Left lung (tissue), 4 donors: ENCODE measurements at regions not wholly inside any gene's neighbourhood (a gene's known extent, or its start where the extent isn't known, plus 50 kb on each side); places are given as distances from the start of the nearest gene placed in this dataset.
A peak's percentile ranks its signal among the peaks of the same experiment; 100 is the strongest.

ENCODE experiments used
- ATAC-seq: fragments of 200-7000 bp; cut with Tn5 transposase; one replicate; pipeline ENCODE4 v1.9.1; 2020; ENCODE audit warnings: moderate library complexity
- DNase-seq, 4 donors: peaks; one replicate each; pipeline ENCODE4 v3.0.0-alpha.2; 2013 to 2020
- H3K27ac ChIP-seq, 2 donors: fragments of 200-600 bp; sonication (generic) in 1 of 2; one replicate each; pipeline versions ENCODE4 v1.5.0 to v1.8.0; 2020 to 2021
- H3K27me3 ChIP-seq, 2 donors: fragments of 200-600 bp; sonication (generic) in 1 of 2; one replicate each; pipeline versions ENCODE4 v1.5.0 to v1.8.0; 2020 to 2021
- H3K36me3 ChIP-seq, 2 donors: fragments of 200-600 bp; sonication (generic) in 1 of 2; one replicate each; pipeline versions ENCODE4 v1.5.0 to v1.8.0; 2020 to 2021
- H3K4me1 ChIP-seq, 2 donors: fragments of 200-600 bp; one replicate each; pipeline ENCODE4 v1.8.0; 2021
- H3K4me3 ChIP-seq, 2 donors: fragments of 200-600 bp; sonication (generic) in 1 of 2; one replicate each; pipeline versions ENCODE4 v1.5.0 to v1.8.0; 2020 to 2021; ENCODE audit warnings: mild to moderate bottlenecking in 1 of 2
- H3K9me3 ChIP-seq, 2 donors: fragments of 200-600 bp; sonication (generic) in 1 of 2; one replicate each; pipeline versions ENCODE4 v1.5.0 to v1.8.0; 2020 to 2021
- CTCF ChIP-seq, 2 donors: fragments of 200-600 bp; sonication (generic) in 1 of 2; IDR thresholded peaks; one replicate each; pipeline versions ENCODE4 v1.5.0 to v1.8.0; 2021; ENCODE audit warnings: antibody characterized with exemption in 2 of 2
- intact Hi-C, 2 donors: fragments of 100-400 bp; cut with DNase I; formaldehyde crosslinking; loops; one replicate each; pipeline versions ENCODE4 v1.11.2 to v1.14.2; 2022
- donor health status: DM: no; HTN: yes; CAD: no.
- donor health status: DM: no; HTN: no; CAD: no.

- ATAC-seq (peak; percentile 93), DNase-seq (peak; percentile 8 to 69 (median 54))
- Histone ChIP-seq H3K36me3 (no peaks in the 10 kb centered on the region), H3K4me3 (no peak overlapping the region), H3K27ac (no peak overlapping the region), H3K9me3 (no peaks in the 10 kb centered on the region), H3K27me3 (no peaks in the 10 kb centered on the region), H3K4me1 (no peaks in the 10 kb centered on the region)
- intact Hi-C loops = no loop called here
- TF ChIP-seq CTCF (IDR thresholded peaks at IDR 0.05) = no peak
Measured at GRCh38 chrX:23503835-23504539, 163.3 kb upstream of the PRDX4 start.

GRCh38 chrX:23504540-23504884 is 162.8 kb upstream of the PRDX4 start:
- no peaks in the 10 kb centered on the region for H3K4me1 ChIP-seq
- no peak for TF ChIP-seq CTCF (IDR thresholded peaks at IDR 0.05)
- H3K27me3 ChIP-seq = no peaks in the 10 kb centered on the region
- no peak overlapping the region for H3K27ac ChIP-seq
- H3K9me3 ChIP-seq = no peaks in the 10 kb centered on the region
- DNase-seq (no peak), ATAC-seq (no peak)
- no peaks in the 10 kb centered on the region for H3K36me3 ChIP-seq
- intact Hi-C loops = no loop called here
- no peak overlapping the region for H3K4me3 ChIP-seq

- intact Hi-C loops = no loop called here
- DNase-seq (no peak), ATAC-seq (no peak)
- Histone ChIP-seq H3K4me3 (no peak overlapping the region), H3K27ac (no peak overlapping the region), H3K36me3 (no peaks in the 10 kb centered on the region), H3K27me3 (no peaks in the 10 kb centered on the region), H3K9me3 (no peaks in the 10 kb centered on the region), H3K4me1 (no peaks in the 10 kb centered on the region)
- no peak for TF ChIP-seq CTCF (IDR thresholded peaks at IDR 0.05)
Measured at GRCh38 chrX:23504895-23505294, 162.4 kb upstream of the PRDX4 start.

- Histone ChIP-seq H3K27me3 (no peaks in the 10 kb centered on the region), H3K36me3 (no peaks in the 10 kb centered on the region), H3K4me1 (no peaks in the 10 kb centered on the region), H3K9me3 (no peaks in the 10 kb centered on the region), H3K27ac (no peak overlapping the region), H3K4me3 (no peak overlapping the region)
- no peak for TF ChIP-seq CTCF (IDR thresholded peaks at IDR 0.05)
- intact Hi-C loops = no loop called here
- ATAC-seq = no peak
- no peak for DNase-seq
Measured at GRCh38 chrX:23505531-23506303, 161.6 kb upstream of the PRDX4 start.

- Histone ChIP-seq H3K27me3 (no peaks in the 10 kb centered on the region), H3K27ac (no peak overlapping the region), H3K36me3 (no peaks in the 10 kb centered on the region), H3K4me1 (no peaks in the 10 kb centered on the region), H3K4me3 (no peak overlapping the region), H3K9me3 (no peaks in the 10 kb centered on the region)
- no peak for TF ChIP-seq CTCF (IDR thresholded peaks at IDR 0.05)
- ATAC-seq (no peak), DNase-seq (no peak)
- intact Hi-C loops = no loop called here
Measured at GRCh38 chrX:23509256-23509655, 158.0 kb upstream of the PRDX4 start.
